ENCODE measurements at regions not wholly inside any gene's neighbourhood (a gene's known extent, or its start where the extent isn't known, plus 50 kb on each side); places are given as distances from the start of the nearest gene placed in this dataset.
A peak's percentile ranks its signal among the peaks of the same experiment; 100 is the strongest.
"Not testable (repeated sequence)": the region's sequence is repeated elsewhere in the genome, so short reads cannot be mapped to it uniquely, and the experiment has no call there.

GRCh38 chr20:58575776-58576602 is 60.8 kb upstream of the APCDD1L start:
- H3K36me3 ChIP-seq (ENCODE audit: insufficient read depth, low read length), result no peaks in the 10 kb centered on the region
- ChIA-PET CTCF (no interaction called here), POLR2A (no interaction called here)
- peak overlapping the region in 2 of 8 donors; percentile 10 to 72 for H3K27ac Mint-ChIP-seq
- no peaks in the 10 kb centered on the region for H3K4me1 Mint-ChIP-seq
- no peak overlapping the region for H3K27ac ChIP-seq (ENCODE audit: low read depth, low read length)
- H3K4me3 Mint-ChIP-seq, result no peak overlapping the region
- H3K9me3 Mint-ChIP-seq, result no peaks in the 10 kb centered on the region
- no peak for DNase-seq
- H3K27me3 ChIP-seq (ENCODE audit: insufficient read depth, low read length, poor library complexity, severe bottlenecking), result no peaks in the 10 kb centered on the region
- H3K4me3 ChIP-seq (ENCODE audit: low read length), result no peak overlapping the region
- H3K4me1 ChIP-seq (ENCODE audit: insufficient read depth, low read length), result no peaks in the 10 kb centered on the region
- H3K36me3 Mint-ChIP-seq, result no peaks in the 10 kb centered on the region
- H3K27me3 Mint-ChIP-seq, result peaks cover 14 to 42% of the 10 kb centered on the region in 2 donors
- H3K9me3 ChIP-seq (ENCODE audit: low read length), result no peaks in the 10 kb centered on the region

GRCh38 chr20:58574469-58574868 is 59.3 kb upstream of the APCDD1L start:
- Mint-ChIP-seq H3K4me1 (no peaks in the 10 kb centered on the region), H3K27me3 (peaks cover 12 to 43% of the 10 kb centered on the region in 2 donors), H3K9me3 (no peaks in the 10 kb centered on the region), H3K4me3 (no peak overlapping the region), H3K36me3 (no peaks in the 10 kb centered on the region), H3K27ac (no peak overlapping the region)
- H3K4me1 ChIP-seq (ENCODE audit: insufficient read depth, low read length), result no peaks in the 10 kb centered on the region
- no peak for DNase-seq
- H3K27ac ChIP-seq (ENCODE audit: low read depth, low read length), result no peak overlapping the region
- POLR2A ChIA-PET, result no interaction called here
- CTCF ChIA-PET, result no interaction called here
- peaks cover 6% of the 10 kb centered on the region for H3K27me3 ChIP-seq (ENCODE audit: insufficient read depth, low read length, poor library complexity, severe bottlenecking)
- H3K36me3 ChIP-seq (ENCODE audit: insufficient read depth, low read length), result no peaks in the 10 kb centered on the region
- no peak overlapping the region for H3K4me3 ChIP-seq (ENCODE audit: low read length)
- H3K9me3 ChIP-seq (ENCODE audit: low read length), result no peaks in the 10 kb centered on the region

- peaks cover 6% of the 10 kb centered on the region for H3K27me3 ChIP-seq (ENCODE audit: insufficient read depth, low read length, poor library complexity, severe bottlenecking)
- H3K27ac Mint-ChIP-seq, result no peak overlapping the region
- no peak overlapping the region for H3K4me3 ChIP-seq (ENCODE audit: low read length)
- H3K36me3 Mint-ChIP-seq, result no peaks in the 10 kb centered on the region
- H3K4me3 Mint-ChIP-seq, result no peak overlapping the region
- H3K9me3 ChIP-seq (ENCODE audit: low read length), result no peaks in the 10 kb centered on the region
- H3K4me1 ChIP-seq (ENCODE audit: insufficient read depth, low read length), result no peaks in the 10 kb centered on the region
- ChIA-PET CTCF (no interaction called here), POLR2A (no interaction called here)
- H3K36me3 ChIP-seq (ENCODE audit: insufficient read depth, low read length), result no peaks in the 10 kb centered on the region
- no peak overlapping the region for H3K27ac ChIP-seq (ENCODE audit: low read depth, low read length)
- no peaks in the 10 kb centered on the region for H3K9me3 Mint-ChIP-seq
- peaks cover 12 to 44% of the 10 kb centered on the region in 2 donors for H3K27me3 Mint-ChIP-seq
- H3K4me1 Mint-ChIP-seq, result no peaks in the 10 kb centered on the region
- no peak for DNase-seq
Observed at GRCh38 chr20:58573986-58574385, 58.8 kb upstream of the APCDD1L start.

- Histone ChIP-seq H3K4me1 (ENCODE audit: insufficient read depth, low read length) (no peaks in the 10 kb centered on the region), H3K36me3 (ENCODE audit: insufficient read depth, low read length) (no peaks in the 10 kb centered on the region), H3K27me3 (ENCODE audit: insufficient read depth, low read length, poor library complexity, severe bottlenecking) (peaks cover 6% of the 10 kb centered on the region), H3K9me3 (ENCODE audit: low read length) (no peaks in the 10 kb centered on the region), H3K4me3 (ENCODE audit: low read length) (no peak overlapping the region), H3K27ac (ENCODE audit: low read depth, low read length) (no peak overlapping the region)
- Mint-ChIP-seq H3K4me1 (no peaks in the 10 kb centered on the region), H3K36me3 (no peaks in the 10 kb centered on the region), H3K9me3 (no peaks in the 10 kb centered on the region), H3K4me3 (no peak overlapping the region), H3K27ac (no peak overlapping the region), H3K27me3 (peaks cover 12 to 40% of the 10 kb centered on the region in 2 donors)
- ChIA-PET POLR2A (no interaction called here), CTCF (no interaction called here)
- DNase-seq, result no peak
Observed at GRCh38 chr20:58573257-58573656, 58.1 kb upstream of the APCDD1L start.

- H3K4me1 ChIP-seq (ENCODE audit: insufficient read depth, low read length); H3K36me3 Mint-ChIP-seq; POLR2A ChIA-PET; H3K9me3 Mint-ChIP-seq; H3K9me3 ChIP-seq (ENCODE audit: low read length); H3K4me1 Mint-ChIP-seq; H3K4me3 ChIP-seq (ENCODE audit: low read length); H3K4me3 Mint-ChIP-seq; H3K36me3 ChIP-seq (ENCODE audit: insufficient read depth, low read length); H3K27ac ChIP-seq (ENCODE audit: low read depth, low read length); H3K27me3 ChIP-seq (ENCODE audit: insufficient read depth, low read length, poor library complexity, severe bottlenecking); DNase-seq; H3K27ac Mint-ChIP-seq: not testable (repeated sequence)
- H3K27me3 Mint-ChIP-seq, result peaks cover 10 to 42% of the 10 kb centered on the region in 2 donors
- CTCF ChIA-PET, result interaction anchor here (0.6 kb wide), 1 partner anchor 212 kb away, joined by 3 read pairs; no protein-coding TSS in a partner anchor
Observed at GRCh38 chr20:58572428-58572763, 57.2 kb upstream of the APCDD1L start.

GRCh38 chr20:58571693-58572427 is 56.7 kb upstream of the APCDD1L start:
- Histone ChIP-seq H3K9me3 (ENCODE audit: low read length) (no peaks in the 10 kb centered on the region), H3K36me3 (ENCODE audit: insufficient read depth, low read length) (no peaks in the 10 kb centered on the region), H3K27me3 (ENCODE audit: insufficient read depth, low read length, poor library complexity, severe bottlenecking) (peaks cover 6% of the 10 kb centered on the region), H3K4me1 (ENCODE audit: insufficient read depth, low read length) (no peaks in the 10 kb centered on the region), H3K4me3 (ENCODE audit: low read length) (no peak overlapping the region), H3K27ac (ENCODE audit: low read depth, low read length) (no peak overlapping the region)
- Mint-ChIP-seq H3K4me1 (no peaks in the 10 kb centered on the region), H3K27me3 (peaks cover 10 to 43% of the 10 kb centered on the region in 2 donors), H3K9me3 (no peaks in the 10 kb centered on the region), H3K27ac (no peak overlapping the region), H3K4me3 (no peak overlapping the region), H3K36me3 (no peaks in the 10 kb centered on the region)
- POLR2A ChIA-PET, result no interaction called here
- DNase-seq, result no peak
- CTCF ChIA-PET, result no interaction called here

GRCh38 chr20:58571356-58571692 is 56.1 kb upstream of the APCDD1L start:
- Mint-ChIP-seq H3K27me3 (peaks cover 6 to 42% of the 10 kb centered on the region in 2 donors), H3K27ac (no peak overlapping the region), H3K4me3 (no peak overlapping the region), H3K9me3 (no peaks in the 10 kb centered on the region), H3K36me3 (no peaks in the 10 kb centered on the region), H3K4me1 (no peaks in the 10 kb centered on the region)
- Histone ChIP-seq H3K27ac (ENCODE audit: low read depth, low read length) (no peak overlapping the region), H3K9me3 (ENCODE audit: low read length) (no peaks in the 10 kb centered on the region), H3K4me1 (ENCODE audit: insufficient read depth, low read length) (no peaks in the 10 kb centered on the region), H3K36me3 (ENCODE audit: insufficient read depth, low read length) (no peaks in the 10 kb centered on the region), H3K4me3 (ENCODE audit: low read length) (no peak overlapping the region), H3K27me3 (ENCODE audit: insufficient read depth, low read length, poor library complexity, severe bottlenecking) (peaks cover 6% of the 10 kb centered on the region)
- POLR2A ChIA-PET, result no interaction called here
- CTCF ChIA-PET, result no interaction called here
- DNase-seq, result no peak

GRCh38 chr20:58570204-58570859 is 55.1 kb upstream of the APCDD1L start:
- Mint-ChIP-seq H3K36me3 (no peaks in the 10 kb centered on the region), H3K9me3 (no peaks in the 10 kb centered on the region), H3K4me1 (no peaks in the 10 kb centered on the region), H3K27me3 (peaks cover 6 to 40% of the 10 kb centered on the region in 2 donors), H3K4me3 (no peak overlapping the region), H3K27ac (peak overlapping the region in 1 of 8 donors; percentile 9)
- Histone ChIP-seq H3K27me3 (ENCODE audit: insufficient read depth, low read length, poor library complexity, severe bottlenecking) (peaks cover 6% of the 10 kb centered on the region), H3K4me3 (ENCODE audit: low read length) (no peak overlapping the region), H3K4me1 (ENCODE audit: insufficient read depth, low read length) (no peaks in the 10 kb centered on the region), H3K27ac (ENCODE audit: low read depth, low read length) (no peak overlapping the region), H3K36me3 (ENCODE audit: insufficient read depth, low read length) (no peaks in the 10 kb centered on the region), H3K9me3 (ENCODE audit: low read length) (no peaks in the 10 kb centered on the region)
- ChIA-PET CTCF (no interaction called here), POLR2A (no interaction called here)
- DNase-seq, result peak in 1 of 5 donors; percentile 28

Measured in CD8-positive, alpha-beta memory T cell (primary cell).